Activated effector memory CD4-positive, alpha-beta T cell treated with Interleukin-2 at 50 U/mL for 16 hours (primary cell): ENCODE measurements at regions not wholly inside any gene's neighbourhood (a gene's known extent, or its start where the extent isn't known, plus 50 kb on each side); places are given as distances from the start of the nearest gene placed in this dataset.

Experiments used
- DNase-seq: peaks from one replicate; pipeline ENCODE4 v3.0.0-alpha.2; 2020

DNA sequence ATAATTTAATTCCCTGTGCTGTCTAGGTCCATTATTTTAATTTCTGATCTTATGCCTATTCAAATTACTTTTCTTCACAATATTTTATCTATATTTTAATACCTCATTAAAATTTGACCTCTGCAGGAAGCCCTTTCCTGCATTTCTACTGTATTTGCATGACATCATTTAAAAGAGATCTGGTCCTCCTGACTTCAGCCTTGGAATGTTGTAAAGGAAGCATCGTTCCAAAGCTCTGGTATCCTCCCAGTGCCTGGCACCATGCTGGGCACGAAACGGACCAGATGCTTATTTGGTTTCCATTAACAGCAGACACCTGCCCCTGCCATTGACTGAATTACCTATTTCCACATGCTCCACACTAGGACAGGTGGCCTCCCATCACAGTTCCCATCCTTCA lies 247.5 kb downstream of the KLF6 start:
- no peak for DNase-seq

DNA sequence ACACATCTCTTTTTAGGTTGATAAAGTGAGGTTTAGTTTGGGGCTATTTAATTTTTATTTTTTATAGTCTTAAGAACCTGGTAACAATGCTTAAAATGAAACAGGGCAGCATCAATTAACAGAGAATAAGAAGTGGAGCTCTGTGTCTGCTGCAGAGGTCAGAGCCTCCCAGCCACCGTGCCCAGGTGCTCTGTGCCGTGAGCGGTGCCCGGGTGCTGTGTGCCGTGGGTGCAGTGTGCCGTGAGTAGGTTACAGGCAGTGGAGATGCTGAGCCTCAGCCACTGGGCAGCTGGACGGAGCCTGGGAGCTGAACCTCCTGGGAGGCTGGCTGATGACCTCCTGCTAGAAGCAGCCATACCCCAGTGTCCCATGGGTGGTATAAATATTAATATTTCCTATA lies 250.0 kb downstream of the KLF6 start:
- no peak for DNase-seq

DNA sequence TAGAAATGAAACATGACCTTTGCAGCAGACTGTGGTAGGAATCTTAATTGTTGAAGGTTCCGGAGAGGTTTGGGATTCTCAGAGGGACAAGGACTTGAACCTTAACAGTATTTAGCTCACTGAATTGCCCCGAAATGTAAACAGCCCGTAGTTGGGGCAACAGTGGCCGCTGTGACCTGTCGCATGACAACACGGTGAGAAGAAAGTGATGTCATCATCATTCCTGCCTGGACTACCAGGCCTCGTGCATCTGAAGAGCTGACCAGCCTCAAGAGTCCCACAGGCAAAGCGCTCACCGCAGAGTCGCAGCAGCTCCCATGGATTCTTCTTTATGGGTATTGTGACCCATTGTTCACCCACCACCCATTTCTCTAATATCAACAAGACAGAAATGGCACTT lies 250.6 kb downstream of the KLF6 start:
- no peak for DNase-seq

DNA sequence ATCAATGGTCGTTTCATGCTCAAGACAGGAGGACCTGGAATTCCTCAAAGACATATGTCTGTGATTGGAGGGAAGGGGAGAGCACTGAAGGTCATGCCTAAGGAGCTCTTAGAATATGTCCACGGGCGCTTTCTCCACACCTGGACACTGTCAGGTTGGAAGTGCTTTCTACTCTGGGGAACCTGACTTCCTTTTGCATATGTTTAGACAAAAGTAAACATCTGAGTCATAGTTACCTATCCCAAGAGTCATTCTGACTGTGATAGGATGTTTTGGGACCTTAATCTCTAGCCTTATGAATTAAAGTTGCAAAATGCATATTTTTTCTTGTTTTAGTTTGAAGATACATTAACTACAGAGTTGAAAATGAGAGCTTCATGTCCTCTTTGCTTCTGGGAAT lies 251.7 kb downstream of the KLF6 start:
- DNase-seq: no peak

DNA sequence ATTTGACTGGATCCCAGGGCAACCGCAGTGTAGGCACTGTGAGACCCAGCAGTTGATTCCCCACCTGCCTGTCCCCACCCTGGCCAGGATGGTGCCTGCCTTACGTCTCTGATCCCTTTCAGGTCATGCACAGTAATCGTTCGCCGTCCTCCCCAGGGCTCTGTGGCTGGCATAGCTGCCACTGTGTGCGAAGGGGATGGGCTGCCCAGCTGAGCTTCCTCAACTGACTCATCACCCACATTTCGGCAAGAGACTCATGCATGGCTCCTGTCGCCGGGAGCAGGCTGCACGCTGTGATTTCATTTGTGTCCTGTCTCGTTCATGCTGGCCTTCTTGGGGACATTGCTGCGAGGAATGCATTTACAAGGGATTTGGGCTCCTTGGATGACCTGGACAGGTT lies 252.4 kb downstream of the KLF6 start:
- no peak for DNase-seq

DNA sequence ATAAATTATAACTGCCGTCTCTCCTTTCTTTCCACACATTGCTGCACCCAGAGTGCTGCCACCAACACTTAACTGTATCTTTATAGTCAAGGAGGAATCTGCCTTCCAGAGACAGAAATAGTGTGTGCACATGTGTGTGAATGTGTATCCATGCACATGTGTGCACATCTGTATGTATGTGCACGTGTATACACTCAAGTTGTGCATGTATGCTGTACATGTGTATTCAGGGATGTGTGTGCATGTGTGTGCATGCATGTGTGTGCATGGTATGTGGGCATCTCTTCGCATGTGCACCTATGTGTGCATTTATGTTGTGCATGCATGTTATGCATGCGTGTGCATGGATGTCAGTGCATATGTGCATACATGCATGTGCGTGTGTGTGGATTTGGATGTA lies 253.3 kb downstream of the KLF6 start:
- DNase-seq: no peak

DNA sequence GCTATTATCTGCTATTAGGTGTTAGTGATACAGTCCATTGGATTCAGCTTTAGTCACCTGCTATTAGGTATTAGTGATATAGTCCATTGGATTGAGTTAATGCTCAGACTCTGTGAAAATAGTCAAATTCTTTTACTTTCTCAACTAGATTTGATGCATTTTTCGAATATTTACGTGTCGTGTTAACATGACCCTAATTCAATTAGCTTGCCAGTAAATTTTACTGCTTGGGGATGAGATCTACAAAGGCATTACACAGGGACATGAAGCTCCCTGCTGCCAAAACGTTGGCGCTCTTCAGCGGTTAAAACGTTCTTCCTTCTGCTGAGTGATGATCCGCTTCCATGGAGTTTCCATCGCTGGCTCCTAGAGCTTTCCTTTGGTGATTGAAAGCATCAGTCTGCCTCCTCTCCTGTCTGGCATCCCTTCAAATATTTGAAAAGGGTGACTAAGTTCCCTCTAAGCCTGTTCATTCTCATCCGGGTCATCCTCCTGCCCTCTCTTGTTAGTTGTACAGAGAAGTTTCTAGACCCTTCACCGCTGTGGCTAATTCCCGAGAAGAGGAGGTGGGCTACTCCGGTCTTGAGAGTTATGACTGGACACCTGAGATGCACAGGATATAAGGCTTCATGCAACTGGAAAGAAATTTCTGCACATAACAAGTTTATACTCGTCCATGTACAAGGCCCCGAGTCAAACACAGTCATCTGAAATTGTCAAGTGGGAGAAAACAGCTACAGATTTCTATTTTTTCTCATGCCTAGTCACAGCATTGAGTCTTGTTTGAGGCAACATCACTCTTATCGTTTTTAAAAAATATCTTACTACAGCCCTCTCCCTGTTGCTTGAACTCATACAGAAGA lies 254.0 kb downstream of the KLF6 start:
- DNase-seq: no peak

DNA sequence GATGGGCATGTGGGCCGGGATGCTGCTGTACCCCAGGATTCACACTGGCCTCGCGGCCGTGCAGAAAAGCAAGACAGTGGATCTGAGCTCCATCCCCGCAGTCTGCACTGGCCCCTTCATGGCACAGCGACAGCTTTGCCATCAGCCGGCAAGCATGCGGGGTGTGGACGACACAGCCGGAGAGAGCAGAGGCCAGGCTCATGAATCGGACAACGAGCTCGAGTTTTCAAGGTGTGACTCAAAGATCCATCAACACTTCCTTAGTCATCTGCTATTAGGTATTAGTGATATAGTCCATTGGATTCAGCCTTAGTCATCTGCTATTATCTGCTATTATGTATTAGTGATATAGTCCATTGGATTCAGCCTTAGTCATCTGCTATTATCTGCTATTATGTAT lies 254.7 kb downstream of the KLF6 start:
- no peak for DNase-seq

DNA sequence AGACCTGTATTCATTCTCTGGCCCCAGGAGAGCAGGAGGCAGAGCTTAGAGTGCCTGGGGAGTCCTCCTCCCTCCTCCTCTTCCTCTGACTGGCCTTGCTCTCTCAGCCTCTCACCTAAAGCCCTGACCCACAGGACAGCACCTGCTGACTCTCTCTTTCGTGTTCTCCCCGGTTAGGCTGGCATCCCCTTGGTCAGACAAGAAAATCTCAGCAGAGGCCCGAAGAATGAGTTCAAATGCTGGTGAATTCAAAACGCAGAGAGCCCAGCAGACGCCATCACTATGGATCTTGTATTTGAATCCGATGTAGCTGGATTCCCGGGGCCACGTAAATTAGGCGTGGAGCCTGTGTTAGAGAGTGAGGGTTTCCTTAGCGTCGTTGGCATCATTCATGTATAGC lies 255.3 kb downstream of the KLF6 start:
- DNase-seq: no peak

DNA sequence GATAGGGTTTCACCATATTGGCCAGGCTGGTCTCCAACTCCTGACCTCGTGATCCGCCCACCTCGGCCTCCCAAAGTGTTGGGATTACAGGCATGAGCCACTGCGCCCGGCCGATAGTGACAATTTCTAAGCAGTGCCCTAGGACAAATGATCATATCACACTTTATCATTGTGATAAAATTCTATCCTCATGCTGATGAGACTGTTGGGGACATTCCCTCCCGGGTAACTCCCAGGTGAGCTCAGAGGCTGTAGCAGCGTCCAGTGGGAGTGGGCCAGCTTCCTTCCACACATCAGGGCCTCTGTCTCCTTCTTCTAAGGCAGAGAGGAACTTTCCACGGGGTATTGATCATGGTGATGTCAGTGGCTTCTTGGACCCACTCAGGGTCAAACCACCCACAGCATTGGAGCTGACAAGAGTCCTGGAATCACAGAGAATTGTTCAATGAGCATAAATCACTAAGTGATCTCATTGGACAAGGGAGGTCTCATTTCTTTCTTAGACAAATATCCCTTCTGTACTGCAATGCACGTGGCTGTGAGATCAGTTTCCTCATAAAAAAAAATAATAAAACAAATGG lies 256.1 kb downstream of the KLF6 start:
- DNase-seq: no peak

DNA sequence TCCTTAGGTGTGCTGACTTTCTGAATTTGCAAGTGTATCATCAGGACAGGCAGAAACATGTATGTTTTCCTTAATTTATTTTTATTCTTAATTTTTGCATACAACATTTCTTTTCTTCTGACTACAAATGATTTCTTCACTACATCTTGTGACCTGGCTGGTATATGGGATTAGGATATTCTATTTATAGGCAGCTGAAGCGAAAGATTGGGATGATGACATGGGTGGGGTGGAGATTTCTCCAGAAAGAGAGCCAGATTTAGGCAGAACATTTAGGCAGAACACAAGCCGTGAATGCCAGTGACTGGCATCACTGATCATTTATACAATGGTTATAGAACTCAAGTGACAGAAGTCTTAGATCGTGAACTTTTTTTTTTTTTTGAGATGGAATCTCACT lies 256.7 kb downstream of the KLF6 start:
- no peak for DNase-seq

DNA sequence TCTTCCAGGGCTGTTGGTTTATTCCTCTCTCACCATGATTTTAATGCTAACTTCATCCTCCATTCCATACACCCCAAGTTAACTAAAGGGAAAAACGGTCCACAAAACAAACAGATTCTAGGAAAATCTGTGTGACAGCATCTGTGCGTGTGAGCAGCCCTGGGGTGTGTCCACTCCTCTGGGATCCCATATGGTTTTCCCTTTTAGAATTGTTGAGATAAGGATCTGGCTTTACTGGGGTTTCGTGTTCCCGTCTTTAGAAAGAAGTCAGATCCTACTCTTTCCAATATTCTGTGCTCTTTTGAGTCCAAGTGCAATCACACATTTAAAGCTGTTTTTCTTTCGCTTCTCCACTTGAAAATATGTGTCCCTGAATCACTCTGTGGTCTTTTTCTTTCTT lies 257.1 kb downstream of the KLF6 start:
- DNase-seq: no peak

DNA sequence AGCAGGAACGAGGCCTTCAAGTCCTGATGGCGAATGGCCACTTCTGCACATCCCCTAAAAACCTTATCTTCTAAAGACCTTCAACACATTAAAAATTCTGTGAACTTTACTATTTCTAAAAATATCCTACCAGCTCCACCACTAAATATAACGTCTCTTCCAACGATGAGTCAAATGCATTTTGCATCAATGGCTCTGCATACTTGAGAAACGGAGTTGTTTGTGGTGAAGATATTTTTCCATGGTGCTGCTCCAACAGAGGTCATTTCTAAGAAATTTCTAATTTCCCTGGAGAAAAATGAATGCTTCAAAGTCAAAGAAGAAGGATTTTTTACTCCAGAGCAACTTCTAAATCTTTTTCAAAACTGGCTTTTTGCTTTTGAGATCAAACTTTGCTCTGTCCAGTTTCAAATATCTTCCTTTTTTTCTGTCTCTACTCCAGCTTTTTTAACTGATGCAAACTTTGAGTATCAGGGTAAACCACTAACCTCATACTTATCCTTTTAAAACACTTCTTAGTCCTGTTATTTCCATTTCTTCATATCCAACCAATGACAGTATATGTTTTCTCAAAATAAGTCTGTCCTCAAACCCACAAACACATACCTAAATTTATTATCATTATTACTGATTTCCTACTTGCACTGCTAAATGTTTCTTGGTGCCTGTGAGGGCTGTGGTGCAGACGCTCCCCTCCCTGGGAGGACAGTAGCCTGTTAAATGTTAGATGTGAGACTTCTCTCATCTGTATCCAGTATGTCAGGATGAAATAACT lies 258.1 kb downstream of the KLF6 start:
- DNase-seq: no peak

DNA sequence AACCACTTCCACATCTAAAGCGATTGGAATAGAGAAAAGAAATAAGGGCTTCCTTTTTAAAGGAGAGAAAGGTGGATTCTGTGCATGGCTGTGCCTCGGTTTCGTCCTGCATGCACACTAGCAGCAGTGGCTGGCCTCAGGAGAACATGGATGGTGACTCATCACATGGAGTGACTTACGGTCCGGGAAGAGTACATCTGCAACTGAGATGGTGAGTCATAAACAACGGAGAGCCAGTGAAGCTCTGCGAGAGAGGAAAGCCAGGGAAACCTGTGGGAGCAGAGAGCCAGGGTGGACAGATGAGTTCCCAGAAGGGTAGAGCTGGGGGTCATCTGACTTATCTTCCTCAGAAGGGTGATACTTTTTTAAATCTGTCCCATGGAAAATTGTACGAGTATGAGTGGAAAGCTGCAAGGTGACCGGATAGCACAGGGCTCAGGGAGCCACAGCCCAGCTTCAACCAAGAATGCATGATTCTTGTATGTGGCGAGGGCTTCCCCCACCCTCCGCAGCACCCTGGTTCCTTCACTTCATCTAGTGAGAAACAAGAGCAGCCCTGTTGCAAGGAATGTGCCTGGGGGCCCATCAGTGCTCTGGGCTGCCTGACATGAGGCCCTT lies 259.1 kb downstream of the KLF6 start:
- DNase-seq: no peak

DNA sequence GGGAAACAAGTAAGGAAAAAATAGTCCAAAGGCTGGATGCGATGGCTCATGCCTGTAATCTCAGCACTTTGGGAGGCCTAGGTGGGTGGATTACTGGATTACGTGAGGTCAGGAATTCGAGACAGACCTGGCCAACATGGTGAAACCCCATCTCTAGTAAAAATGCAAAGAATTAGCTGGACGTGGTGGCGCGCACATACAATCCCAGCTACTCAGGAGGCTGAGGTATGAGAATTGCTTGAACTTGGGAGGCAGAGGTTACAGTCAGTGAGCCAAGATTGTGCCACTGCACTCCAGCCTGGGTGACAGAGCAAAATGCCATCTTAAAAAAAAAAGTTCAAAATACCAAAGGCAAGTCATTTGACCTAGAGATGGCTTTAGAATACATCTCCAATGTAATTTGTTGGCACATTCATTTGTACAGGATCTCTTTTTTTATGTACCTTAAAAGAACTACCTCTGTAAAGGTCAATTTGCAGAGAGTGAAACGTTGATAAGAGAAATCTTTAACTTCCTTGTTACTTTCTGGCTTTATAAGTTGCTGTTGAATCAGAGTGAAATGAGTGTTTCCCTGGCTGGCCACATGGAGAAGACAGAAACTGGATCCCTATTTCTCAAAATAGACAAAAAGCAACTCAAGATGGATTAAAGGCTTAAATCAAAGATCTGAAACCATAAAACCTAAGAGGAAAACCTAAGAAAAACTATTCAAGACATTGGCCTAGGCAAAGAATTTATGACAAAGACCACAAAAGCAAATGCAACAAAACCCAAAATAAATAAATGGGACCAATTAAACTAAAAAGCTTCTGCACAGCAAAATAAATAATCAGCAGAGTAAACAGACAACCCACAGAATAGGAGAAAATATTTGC lies 260.7 kb downstream of the KLF6 start:
- no peak for DNase-seq

DNA sequence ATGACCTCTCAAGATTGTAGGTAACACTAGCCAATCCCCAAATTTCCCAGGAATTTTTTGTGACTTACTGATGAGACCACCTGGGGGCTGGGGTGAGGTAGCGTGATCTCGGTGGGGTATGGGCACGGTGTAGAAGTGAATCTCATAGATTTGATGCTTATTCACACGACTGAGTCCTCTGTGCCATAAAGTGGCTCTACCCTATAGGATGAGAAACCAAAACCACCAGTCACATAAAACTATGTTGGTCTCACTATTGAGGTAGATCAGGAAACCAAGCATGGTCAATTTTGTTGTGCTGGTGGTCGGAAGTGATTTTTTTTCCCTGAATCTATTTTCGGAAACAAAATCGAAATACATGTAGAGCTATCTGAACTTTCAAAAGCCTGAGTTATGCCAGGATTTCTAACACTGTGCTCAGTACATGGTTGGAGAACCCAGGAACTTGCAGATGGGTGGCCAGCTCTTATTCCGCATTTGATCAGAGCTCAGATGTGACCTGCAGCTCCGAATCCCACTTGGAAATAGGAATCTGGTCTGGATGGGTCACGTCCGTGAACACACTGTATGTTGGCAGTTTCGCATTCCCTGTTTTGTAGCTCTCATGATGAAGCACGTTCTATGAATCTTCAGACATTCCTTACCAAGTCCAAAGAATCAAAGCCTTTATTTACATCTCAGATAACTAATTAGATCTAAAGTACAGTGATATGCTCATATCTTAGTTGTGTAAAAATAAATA lies 261.5 kb downstream of the KLF6 start:
- DNase-seq: no peak

DNA sequence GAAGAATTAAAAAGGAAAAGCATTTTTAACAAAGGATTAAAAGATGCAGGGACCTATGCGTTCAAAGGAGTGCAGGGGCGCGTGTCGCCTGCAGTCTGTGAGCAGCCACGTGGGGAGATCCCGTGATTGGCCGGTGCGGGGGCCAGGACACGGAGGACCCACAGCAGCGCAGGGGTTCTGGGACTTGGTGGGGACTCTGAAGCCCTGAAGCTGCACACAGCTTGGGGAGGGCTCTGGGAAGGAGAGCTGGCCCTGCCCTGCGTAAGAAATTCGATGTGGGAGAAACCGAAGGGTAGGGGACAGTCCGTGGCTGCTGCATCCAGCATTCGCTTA lies 268.1 kb downstream of the KLF6 start:
- no peak for DNase-seq

DNA sequence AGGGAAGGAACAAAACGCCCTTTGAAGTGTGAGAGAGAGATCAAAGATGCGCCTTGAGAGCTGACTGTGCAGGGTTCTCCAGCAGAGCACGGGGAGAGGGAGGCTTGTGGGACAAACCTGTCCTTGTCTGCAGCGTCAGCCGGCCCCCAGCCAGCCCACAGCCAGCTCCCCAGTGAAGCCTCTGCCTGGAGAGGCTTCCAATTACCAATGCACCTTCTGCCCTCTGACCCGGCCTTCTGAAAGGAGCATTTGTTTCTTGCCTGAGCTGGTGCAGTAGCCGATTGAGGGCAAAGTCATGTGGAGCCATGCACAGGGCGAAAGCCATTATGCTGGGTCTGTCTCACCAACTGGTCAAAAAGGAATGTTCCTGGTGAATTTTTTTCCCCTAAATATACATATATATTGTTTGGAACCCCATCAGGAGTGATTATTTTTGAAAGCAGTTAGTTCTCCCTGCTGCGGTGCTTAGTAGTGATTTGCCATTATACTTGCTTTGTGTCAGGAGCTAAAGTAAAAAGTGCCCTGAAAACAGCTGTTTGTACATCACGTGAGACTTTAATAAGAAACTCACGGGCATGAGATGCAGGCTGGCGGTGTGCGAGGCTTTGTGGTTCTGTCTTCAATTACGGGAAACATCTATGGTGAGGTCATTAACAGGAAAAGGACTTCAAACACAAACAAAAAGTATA lies 268.6 kb downstream of the KLF6 start:
- DNase-seq: no peak

DNA sequence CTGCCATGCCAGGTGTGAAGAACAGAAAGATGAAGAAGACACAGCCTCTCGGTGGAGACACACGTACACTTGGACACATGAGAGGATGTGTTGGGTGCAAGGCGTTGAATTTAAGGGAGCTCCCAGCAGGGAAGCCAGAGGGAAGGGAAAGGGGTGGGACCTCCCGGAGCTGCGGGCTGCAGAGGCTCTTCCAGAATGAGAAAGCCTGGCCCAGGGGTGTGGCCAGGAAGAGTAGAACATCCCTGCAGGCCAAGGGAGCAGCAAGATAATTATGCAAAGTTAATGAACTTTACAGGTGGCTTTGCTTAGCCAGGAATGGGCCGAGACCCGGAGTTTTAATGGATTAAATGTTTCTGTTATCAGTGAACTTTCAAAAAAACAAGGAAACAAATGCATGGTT lies 270.3 kb downstream of the KLF6 start:
- no peak for DNase-seq

DNA sequence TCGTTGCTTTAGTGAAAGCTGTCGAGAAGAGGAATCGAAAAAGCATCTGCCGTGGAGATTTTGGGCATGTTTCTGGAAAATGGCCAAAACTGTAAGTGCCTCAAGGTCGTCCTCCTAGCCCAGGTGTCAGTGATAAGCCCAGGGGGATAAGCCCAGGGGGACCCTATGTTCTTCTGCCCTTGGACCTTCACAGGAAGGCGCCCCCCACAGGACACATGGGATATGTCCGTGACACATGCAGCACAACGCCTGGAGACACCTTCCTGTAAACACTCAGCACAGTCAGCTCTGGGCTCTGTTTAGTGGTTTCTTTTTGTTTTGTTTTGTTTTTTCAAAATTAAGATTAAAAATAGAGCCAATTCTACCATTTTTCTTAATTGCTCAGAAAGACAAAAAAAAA lies 272.7 kb downstream of the KLF6 start:
- no peak for DNase-seq

DNA sequence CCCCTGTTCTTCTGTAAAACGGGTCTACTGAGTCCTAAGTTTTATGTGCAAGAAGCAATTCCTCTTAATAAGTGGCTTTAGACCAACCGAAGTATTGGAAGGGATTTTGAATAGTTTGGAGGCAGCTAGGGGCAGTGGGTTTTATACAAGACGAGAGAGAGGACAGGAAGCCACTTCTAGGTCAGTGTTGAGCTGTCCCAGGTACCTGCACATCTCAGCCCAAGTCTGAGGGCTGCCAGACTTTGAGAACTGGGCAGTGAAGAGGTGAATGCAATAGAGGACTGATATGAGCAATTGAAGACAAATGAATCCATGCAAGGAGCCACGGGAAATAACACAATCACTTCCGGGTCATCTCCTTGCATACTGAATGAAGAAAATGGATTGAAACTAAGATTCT lies 273.5 kb downstream of the KLF6 start:
- DNase-seq: no peak
